RWPE2 (cell line): ENCODE measurements at regions not wholly inside any gene's neighbourhood (a gene's known extent, or its start where the extent isn't known, plus 50 kb on each side); places are given as distances from the start of the nearest gene placed in this dataset.

ENCODE experiments used
- ATAC-seq: fragments of 200-7000 bp; cut with Tn5 transposase; 3 replicates; pipeline ENCODE4 v1.9.1; 2021; ENCODE audit warnings: low read depth
- DNase-seq: peaks from one replicate; pipeline ENCODE4 v3.0.0-alpha.2; 2020; ENCODE audit warnings: low spot score
- H3K27ac ChIP-seq: fragments of 450-650 bp; 2 replicates; pipeline ENCODE4 v1.5.1; 2017; ENCODE audit warnings: mild to moderate bottlenecking; ENCODE audit not compliant: poor library complexity, severe bottlenecking
- H3K27me3 ChIP-seq: fragments of 250-450 bp; sonication (Bioruptor Pico); 2 replicates; pipeline ENCODE4 v1.5.1; 2021; ENCODE audit warnings: mild to moderate bottlenecking, moderate library complexity; ENCODE audit not compliant: insufficient read depth, poor library complexity, severe bottlenecking
- H3K36me3 ChIP-seq: fragments of 250-450 bp; sonication (Bioruptor Pico); 2 replicates; pipeline ENCODE4 v1.5.1; 2020; ENCODE audit warnings: low read depth, mild to moderate bottlenecking, moderate library complexity
- H3K4me1 ChIP-seq: fragments of 250-450 bp; sonication (Bioruptor Pico); 2 replicates; pipeline ENCODE4 v1.5.1; 2021; ENCODE audit warnings: mild to moderate bottlenecking, moderate library complexity; ENCODE audit not compliant: insufficient read depth, poor library complexity, severe bottlenecking
- H3K4me3 ChIP-seq: fragments of 250-450 bp; sonication (Bioruptor Pico); 2 replicates; pipeline ENCODE4 v1.5.1; 2021; ENCODE audit warnings: mild to moderate bottlenecking, moderate library complexity; ENCODE audit not compliant: severe bottlenecking
- H3K9me3 ChIP-seq: fragments of 250-450 bp; sonication (Bioruptor Pico); 2 replicates; pipeline ENCODE4 v1.5.1; 2021; ENCODE audit warnings: mild to moderate bottlenecking, moderate library complexity; ENCODE audit not compliant: severe bottlenecking
- TF ChIP-seq, protein P1 (sequence below): fragments of 450-650 bp; IDR thresholded peaks from one replicate; pipeline ENCODE4 v1.5.1; 2017; ENCODE audit warnings: mild to moderate bottlenecking, moderate library complexity; ENCODE audit not compliant: poor library complexity, severe bottlenecking

DNA sequence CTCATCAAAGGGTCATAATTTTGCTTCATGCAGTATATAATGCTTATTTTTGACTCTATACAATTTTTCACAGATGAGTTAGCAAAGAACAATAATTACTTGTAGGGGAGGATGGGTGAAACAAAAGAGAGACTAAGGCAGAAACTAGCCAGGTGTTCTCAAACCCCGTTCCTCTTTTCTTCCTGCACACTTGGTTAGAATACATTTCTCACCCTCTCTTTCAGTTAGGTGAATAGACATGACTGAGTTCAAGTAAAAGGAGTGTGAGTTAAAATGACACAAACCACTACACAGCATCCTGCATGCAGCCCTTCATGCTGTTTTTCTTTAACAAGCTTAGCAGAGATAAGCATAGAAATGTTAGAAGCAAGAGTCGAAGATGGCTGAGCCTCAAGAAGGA lies 922.2 kb downstream of the TBL1XR1 start:
- TF ChIP-seq, protein P1, sequence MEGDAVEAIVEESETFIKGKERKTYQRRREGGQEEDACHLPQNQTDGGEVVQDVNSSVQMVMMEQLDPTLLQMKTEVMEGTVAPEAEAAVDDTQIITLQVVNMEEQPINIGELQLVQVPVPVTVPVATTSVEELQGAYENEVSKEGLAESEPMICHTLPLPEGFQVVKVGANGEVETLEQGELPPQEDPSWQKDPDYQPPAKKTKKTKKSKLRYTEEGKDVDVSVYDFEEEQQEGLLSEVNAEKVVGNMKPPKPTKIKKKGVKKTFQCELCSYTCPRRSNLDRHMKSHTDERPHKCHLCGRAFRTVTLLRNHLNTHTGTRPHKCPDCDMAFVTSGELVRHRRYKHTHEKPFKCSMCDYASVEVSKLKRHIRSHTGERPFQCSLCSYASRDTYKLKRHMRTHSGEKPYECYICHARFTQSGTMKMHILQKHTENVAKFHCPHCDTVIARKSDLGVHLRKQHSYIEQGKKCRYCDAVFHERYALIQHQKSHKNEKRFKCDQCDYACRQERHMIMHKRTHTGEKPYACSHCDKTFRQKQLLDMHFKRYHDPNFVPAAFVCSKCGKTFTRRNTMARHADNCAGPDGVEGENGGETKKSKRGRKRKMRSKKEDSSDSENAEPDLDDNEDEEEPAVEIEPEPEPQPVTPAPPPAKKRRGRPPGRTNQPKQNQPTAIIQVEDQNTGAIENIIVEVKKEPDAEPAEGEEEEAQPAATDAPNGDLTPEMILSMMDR = no peak
- H3K4me1 ChIP-seq = no peaks in the 10 kb centered on the region
- ATAC-seq = no peak
- H3K36me3 ChIP-seq = no peaks in the 10 kb centered on the region
- H3K4me3 ChIP-seq = no peak overlapping the region
- H3K27ac ChIP-seq = no peak overlapping the region
- H3K9me3 ChIP-seq = no peaks in the 10 kb centered on the region
- no peak for DNase-seq
- H3K27me3 ChIP-seq = no peaks in the 10 kb centered on the region

GRCh38 chr3:176274161-176274560 lies 923.1 kb downstream of the TBL1XR1 start:
- Histone ChIP-seq H3K4me3 (no peak overlapping the region), H3K36me3 (no peaks in the 10 kb centered on the region), H3K9me3 (no peaks in the 10 kb centered on the region), H3K27me3 (no peaks in the 10 kb centered on the region), H3K4me1 (no peaks in the 10 kb centered on the region), H3K27ac (no peak overlapping the region)
- peak; percentile 23; the same call in 1 of the 3 replicates for ATAC-seq
- DNase-seq = no peak
- TF ChIP-seq, protein P1 = no peak

- H3K27me3 ChIP-seq = no peaks in the 10 kb centered on the region
- H3K27ac ChIP-seq = no peak overlapping the region
- DNase-seq = no peak
- H3K36me3 ChIP-seq = no peaks in the 10 kb centered on the region
- no peak overlapping the region for H3K4me3 ChIP-seq
- TF ChIP-seq, protein P1 = no peak
- ATAC-seq = no peak
- H3K4me1 ChIP-seq = no peaks in the 10 kb centered on the region
- peaks cover 3% of the 10 kb centered on the region for H3K9me3 ChIP-seq
These were observed 935.2 kb downstream of the TBL1XR1 start for GRCh38 chr3:176262071-176262470.

DNA sequence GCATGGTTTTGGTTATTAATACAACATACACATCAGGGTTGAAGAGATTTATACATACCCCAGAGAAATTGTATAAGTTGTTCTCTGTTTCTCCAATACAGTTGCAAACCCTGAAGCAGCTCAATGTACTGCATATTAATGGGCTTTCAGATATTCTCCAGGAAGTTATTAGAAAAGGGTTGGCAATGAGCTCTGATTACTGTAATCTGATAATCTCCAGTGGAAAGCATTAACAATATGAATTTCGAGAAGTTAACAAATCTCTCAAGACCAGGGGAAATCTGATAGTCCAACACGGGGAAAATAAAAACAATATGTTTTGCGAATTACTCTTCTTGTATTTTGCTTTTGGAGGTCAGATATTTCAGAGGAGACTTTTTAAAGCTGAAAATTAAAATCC lies 950.1 kb downstream of the TBL1XR1 start:
- ATAC-seq = no peak
- Histone ChIP-seq H3K4me3 (no peak overlapping the region), H3K9me3 (no peaks in the 10 kb centered on the region), H3K36me3 (no peaks in the 10 kb centered on the region), H3K27me3 (no peaks in the 10 kb centered on the region), H3K4me1 (no peaks in the 10 kb centered on the region), H3K27ac (no peak overlapping the region)
- no peak for DNase-seq
- TF ChIP-seq, protein P1 = no peak

- H3K4me1 ChIP-seq = no peaks in the 10 kb centered on the region
- H3K36me3 ChIP-seq = no peaks in the 10 kb centered on the region
- no peak overlapping the region for H3K27ac ChIP-seq
- DNase-seq (no peak), ATAC-seq (no peak)
- no peaks in the 10 kb centered on the region for H3K27me3 ChIP-seq
- TF ChIP-seq, protein P1 = no peak
- H3K9me3 ChIP-seq = no peaks in the 10 kb centered on the region
- H3K4me3 ChIP-seq = no peak overlapping the region
These were observed 977.3 kb downstream of the TBL1XR1 start for GRCh38 chr3:176219970-176220369.
